ENCODE measurements at regions not wholly inside any gene's neighbourhood (a gene's known extent, or its start where the extent isn't known, plus 50 kb on each side); places are given as distances from the start of the nearest gene placed in this dataset.
A peak's percentile ranks its signal among the peaks of the same experiment; 100 is the strongest.

GRCh38 chr1:119565131-119565772 lies 58.2 kb downstream of the HSD3B1 start:
- peak in 1 of 2 donors; percentile 41 for DNase-seq

- no peak for DNase-seq
Measured at GRCh38 chr1:119569095-119569494, 62.1 kb downstream of the HSD3B1 start.
